ENCODE measurements at regions not wholly inside any gene's neighbourhood (a gene's known extent, or its start where the extent isn't known, plus 50 kb on each side); places are given as distances from the start of the nearest gene placed in this dataset.

DNA sequence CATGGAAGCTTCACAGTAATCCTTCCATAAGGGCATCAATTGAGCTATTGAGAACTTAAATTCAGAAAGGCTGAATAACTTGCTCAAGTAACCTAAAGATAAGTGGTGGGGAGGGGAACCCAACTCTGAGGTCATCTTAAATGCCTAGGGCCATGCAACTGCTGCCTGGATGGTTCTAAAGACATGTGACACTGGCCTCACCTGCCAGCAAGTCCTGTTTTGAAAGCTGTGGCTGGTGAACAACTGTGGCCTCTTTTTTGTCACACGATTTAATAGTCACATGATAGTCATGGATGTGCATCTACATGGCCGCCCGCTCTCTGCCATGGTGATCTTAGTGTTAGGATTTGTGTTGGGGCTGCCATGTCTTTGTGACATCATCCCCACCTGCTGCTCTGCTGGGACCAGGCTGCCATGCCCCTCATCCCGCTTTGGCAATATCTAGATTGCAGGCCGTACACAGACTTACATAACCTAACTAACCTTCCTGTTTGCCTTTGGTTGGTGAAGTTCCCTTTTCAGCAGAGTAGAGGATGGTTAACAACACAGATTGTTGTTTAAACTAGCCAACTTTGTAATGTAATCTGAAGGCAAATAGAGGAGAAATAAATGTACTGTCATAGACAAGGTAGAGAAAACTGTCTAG is 177.9 kb upstream of the SH3BP4 start:
- Mint-ChIP-seq H3K9me3 (peaks cover 3% of the 10 kb centered on the region), H3K27me3 (ENCODE audit: low read depth) (no peaks in the 10 kb centered on the region), H3K27ac (ENCODE audit: unreplicated experiment) (no peak overlapping the region), H3K36me3 (ENCODE audit: low read depth) (peaks cover 2% of the 10 kb centered on the region), H3K4me1 (peaks cover 53% of the 10 kb centered on the region), H3K4me3 (no peak overlapping the region)
- TF ChIP-seq, protein P1, sequence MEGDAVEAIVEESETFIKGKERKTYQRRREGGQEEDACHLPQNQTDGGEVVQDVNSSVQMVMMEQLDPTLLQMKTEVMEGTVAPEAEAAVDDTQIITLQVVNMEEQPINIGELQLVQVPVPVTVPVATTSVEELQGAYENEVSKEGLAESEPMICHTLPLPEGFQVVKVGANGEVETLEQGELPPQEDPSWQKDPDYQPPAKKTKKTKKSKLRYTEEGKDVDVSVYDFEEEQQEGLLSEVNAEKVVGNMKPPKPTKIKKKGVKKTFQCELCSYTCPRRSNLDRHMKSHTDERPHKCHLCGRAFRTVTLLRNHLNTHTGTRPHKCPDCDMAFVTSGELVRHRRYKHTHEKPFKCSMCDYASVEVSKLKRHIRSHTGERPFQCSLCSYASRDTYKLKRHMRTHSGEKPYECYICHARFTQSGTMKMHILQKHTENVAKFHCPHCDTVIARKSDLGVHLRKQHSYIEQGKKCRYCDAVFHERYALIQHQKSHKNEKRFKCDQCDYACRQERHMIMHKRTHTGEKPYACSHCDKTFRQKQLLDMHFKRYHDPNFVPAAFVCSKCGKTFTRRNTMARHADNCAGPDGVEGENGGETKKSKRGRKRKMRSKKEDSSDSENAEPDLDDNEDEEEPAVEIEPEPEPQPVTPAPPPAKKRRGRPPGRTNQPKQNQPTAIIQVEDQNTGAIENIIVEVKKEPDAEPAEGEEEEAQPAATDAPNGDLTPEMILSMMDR (conservative IDR thresholded peaks at IDR 0.05) = no peak
- no peak for DNase-seq (ENCODE audit: low read depth, low spot score)

DNA sequence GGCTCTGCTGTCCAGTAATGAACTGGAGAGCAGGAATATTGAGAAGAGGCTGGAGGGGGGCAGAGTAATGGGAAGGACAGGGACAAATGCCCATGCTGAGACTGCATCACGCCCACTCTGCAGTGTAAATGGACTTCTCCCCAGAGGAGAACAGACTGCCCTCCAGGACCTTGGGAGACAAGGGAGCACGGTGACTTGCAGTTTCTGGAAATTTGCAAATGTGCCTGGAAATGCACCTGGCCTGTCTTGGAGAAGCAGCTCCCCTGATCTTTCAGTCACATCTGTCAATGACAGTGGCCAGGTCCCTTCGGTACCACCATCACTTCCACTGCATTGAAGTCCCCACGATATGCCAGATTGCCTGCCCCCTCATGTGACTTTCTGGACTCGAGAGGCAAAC is 178.7 kb upstream of the SH3BP4 start:
- H3K9me3 Mint-ChIP-seq = peaks cover 4% of the 10 kb centered on the region
- no peaks in the 10 kb centered on the region for H3K27me3 Mint-ChIP-seq (ENCODE audit: low read depth)
- TF ChIP-seq, protein P1 (conservative IDR thresholded peaks at IDR 0.05) = no peak
- H3K36me3 Mint-ChIP-seq (ENCODE audit: low read depth) = peaks cover 2% of the 10 kb centered on the region
- H3K27ac Mint-ChIP-seq (ENCODE audit: unreplicated experiment) = peak overlapping the region; percentile 91
- H3K4me3 Mint-ChIP-seq = no peak overlapping the region
- peaks cover 53% of the 10 kb centered on the region for H3K4me1 Mint-ChIP-seq
- no peak for DNase-seq (ENCODE audit: low read depth, low spot score)

DNA sequence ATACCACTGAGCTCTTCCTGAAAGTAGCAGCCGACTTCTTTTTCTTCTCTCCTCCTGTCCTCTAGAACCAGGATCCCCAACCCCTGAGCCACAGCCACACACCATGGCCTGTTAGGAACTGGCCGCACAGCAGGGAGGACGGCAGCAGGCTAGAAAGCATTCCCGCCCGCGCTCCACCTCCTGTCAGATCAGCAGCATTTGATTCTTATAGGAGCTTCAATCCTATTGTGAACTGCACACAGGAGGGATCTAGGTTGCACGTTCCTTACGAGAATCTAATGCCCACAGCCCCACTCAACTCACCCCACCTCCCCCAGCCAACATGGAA is 179.1 kb upstream of the SH3BP4 start:
- DNase-seq (ENCODE audit: low read depth, low spot score) = no peak
- Mint-ChIP-seq H3K9me3 (peaks cover 5% of the 10 kb centered on the region), H3K4me1 (peaks cover 53% of the 10 kb centered on the region), H3K27ac (ENCODE audit: unreplicated experiment) (peak overlapping the region; percentile 91), H3K36me3 (ENCODE audit: low read depth) (peaks cover 2% of the 10 kb centered on the region), H3K27me3 (ENCODE audit: low read depth) (no peaks in the 10 kb centered on the region), H3K4me3 (peak overlapping the region; percentile 56)
- TF ChIP-seq, protein P1 (conservative IDR thresholded peaks at IDR 0.05) = no peak

DNA sequence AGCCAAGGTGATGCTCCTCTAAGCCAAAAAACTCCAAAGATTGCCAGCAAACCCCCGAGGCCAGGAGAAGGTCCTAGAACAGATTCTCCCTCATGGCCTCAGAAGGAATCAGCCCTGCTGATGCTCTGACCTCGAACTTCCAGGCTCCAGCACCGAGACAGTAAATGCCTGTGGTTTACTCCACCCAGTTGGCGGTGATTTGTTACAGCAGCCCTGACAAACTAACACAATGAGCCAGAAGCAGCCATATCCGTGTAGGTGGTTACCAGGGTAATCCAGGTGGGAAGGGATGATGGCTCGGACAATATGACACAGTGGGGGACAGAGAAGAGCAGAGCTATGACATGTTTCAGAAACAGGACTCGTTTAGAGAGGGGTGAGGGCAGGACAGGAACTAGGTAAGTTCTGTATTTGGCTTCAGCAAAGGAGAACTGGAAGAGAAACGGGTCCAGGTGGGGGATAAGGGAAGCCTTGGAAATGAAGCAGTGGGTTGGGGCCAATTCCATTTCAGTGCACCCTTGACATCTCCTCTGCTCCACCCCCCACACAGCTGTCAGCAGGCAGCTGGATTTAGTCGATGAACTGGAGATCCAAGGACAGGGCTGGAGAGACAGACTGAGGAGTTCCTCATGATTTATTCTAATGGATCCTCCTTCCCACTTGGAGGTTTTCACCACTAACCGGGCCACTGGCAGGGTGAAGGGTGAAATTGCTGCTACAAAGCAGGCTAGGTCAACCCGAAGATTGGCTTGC is 179.7 kb upstream of the SH3BP4 start:
- Mint-ChIP-seq H3K9me3 (peaks cover 5% of the 10 kb centered on the region), H3K27ac (ENCODE audit: unreplicated experiment) (peak overlapping the region; percentile 91), H3K36me3 (ENCODE audit: low read depth) (no peaks in the 10 kb centered on the region), H3K4me1 (peaks cover 53% of the 10 kb centered on the region), H3K4me3 (peak overlapping the region; percentile 56), H3K27me3 (ENCODE audit: low read depth) (no peaks in the 10 kb centered on the region)
- TF ChIP-seq, protein P1 (conservative IDR thresholded peaks at IDR 0.05) = no peak
- no peak for DNase-seq (ENCODE audit: low read depth, low spot score)

DNA sequence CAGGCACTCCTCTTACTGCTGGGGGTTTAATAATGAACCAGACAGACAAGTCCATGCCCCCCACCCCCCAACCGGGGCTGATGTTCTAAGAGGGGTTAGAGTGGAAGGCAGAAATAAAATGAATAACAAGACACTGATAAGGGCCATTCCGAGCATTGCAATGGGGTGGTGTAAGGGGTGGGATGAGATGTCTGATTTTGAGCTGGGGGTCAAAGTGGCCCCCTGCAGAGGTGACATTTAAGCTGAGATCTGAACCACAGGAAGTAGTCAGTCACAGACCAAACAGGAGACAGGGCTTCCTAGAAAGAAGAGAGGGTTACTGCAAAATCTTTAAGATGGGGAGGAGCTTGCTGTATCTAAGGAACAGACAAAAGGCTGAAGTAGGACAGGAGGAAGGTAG is 180.6 kb upstream of the SH3BP4 start:
- peaks cover 53% of the 10 kb centered on the region for H3K4me1 Mint-ChIP-seq
- H3K27ac Mint-ChIP-seq (ENCODE audit: unreplicated experiment) = peak overlapping the region; percentile 37
- peak overlapping the region; percentile 13 for H3K4me3 Mint-ChIP-seq

More for the DNA sequence above, 180.6 kb upstream of the SH3BP4 start:
- DNase-seq (ENCODE audit: low read depth, low spot score) = no peak
- TF ChIP-seq, protein P1 (conservative IDR thresholded peaks at IDR 0.05) = no peak
- Mint-ChIP-seq H3K27me3 (ENCODE audit: low read depth) (no peaks in the 10 kb centered on the region), H3K36me3 (ENCODE audit: low read depth) (no peaks in the 10 kb centered on the region), H3K9me3 (peaks cover 2% of the 10 kb centered on the region)

Data from neural crest cell (in vitro differentiated cells).